WTC11 (cell line): ENCODE measurements at regions not wholly inside any gene's neighbourhood (a gene's known extent, or its start where the extent isn't known, plus 50 kb on each side); places are given as distances from the start of the nearest gene placed in this dataset.

Source experiments
- ATAC-seq: fragments of 200-7000 bp; cut with Tn5 transposase; 2 replicates; pipeline ENCODE4 v1.10.0; 2021; ENCODE audit warnings: mild to moderate bottlenecking, moderate library complexity
- CTCF ChIA-PET: fragments of 300-600 bp; sonication (Branson Sonifier 250); formaldehyde crosslinking; loops from one replicate; lab custom pipeline; 2021; ENCODE audit warnings: antibody characterized with exemption; lab: Charles Lee
- POLR2A ChIA-PET: fragments of 350-600 bp; sonication (Branson Sonifier 250); formaldehyde crosslinking; loops from one replicate; lab custom pipeline; 2021; ENCODE audit warnings: antibody characterized with exemption; lab: Charles Lee
- DNase-seq: peaks from one replicate; pipeline ENCODE4 v3.0.0; 2021; ENCODE audit warnings: low spot score
- H3K27ac Mint-ChIP-seq: 2 replicates; pipeline ENCODE4 v1.8.0; 2021; ENCODE audit warnings: mixed read lengths
- H3K27me3 Mint-ChIP-seq: 2 replicates; pipeline ENCODE4 v1.8.0; 2021; ENCODE audit warnings: low read depth, mild to moderate bottlenecking, moderate library complexity, mixed read lengths
- H3K36me3 Mint-ChIP-seq: 2 replicates; pipeline ENCODE4 v1.8.0; 2021; ENCODE audit warnings: mixed read lengths
- H3K4me1 Mint-ChIP-seq: 2 replicates; pipeline ENCODE4 v1.8.0; 2022; ENCODE audit warnings: mixed read lengths
- H3K4me3 Mint-ChIP-seq: 2 replicates; pipeline ENCODE4 v1.8.0; 2021; ENCODE audit warnings: mild to moderate bottlenecking, moderate library complexity, mixed read lengths
- H3K9me3 Mint-ChIP-seq: 2 replicates; pipeline ENCODE4 v1.8.0; 2021; ENCODE audit warnings: mixed read lengths
- ATF1 ChIP-seq: sonication (generic); formaldehyde crosslinking; IDR thresholded peaks from 2 replicates; pipeline ENCODE4 v1.8.1; 2023; ENCODE audit warnings: mild to moderate bottlenecking, moderate library complexity, missing genetic modification reagents
- CREM ChIP-seq: sonication (generic); formaldehyde crosslinking; IDR thresholded peaks from 2 replicates; pipeline ENCODE4 v1.8.1; 2022; ENCODE audit warnings: mild to moderate bottlenecking, missing genetic modification reagents, moderate library complexity
- ELF4 ChIP-seq: sonication (generic); formaldehyde crosslinking; IDR thresholded peaks from 2 replicates; pipeline ENCODE4 v1.8.1; 2022; ENCODE audit warnings: low read depth, mild to moderate bottlenecking, moderate library complexity, missing genetic modification reagents
- EMX1 ChIP-seq: fragments of 250-450 bp; sonication (Bioruptor Pico); IDR thresholded peaks from 2 replicates; pipeline ENCODE4 v1.8.0; 2021; ENCODE audit warnings: mild to moderate bottlenecking
- ERG ChIP-seq: fragments of 250-450 bp; sonication (Bioruptor Pico); IDR thresholded peaks from 2 replicates; pipeline ENCODE4 v1.8.0; 2021; ENCODE audit warnings: mild to moderate bottlenecking
- FOXJ3 ChIP-seq: sonication (generic); formaldehyde crosslinking; IDR thresholded peaks from 2 replicates; pipeline ENCODE4 v1.9.0; 2021; ENCODE audit warnings: missing genetic modification reagents, mild to moderate bottlenecking, borderline replicate concordance
- FOXK1 ChIP-seq: sonication (generic); formaldehyde crosslinking; IDR thresholded peaks from 2 replicates; pipeline ENCODE4 v1.8.0; 2022; ENCODE audit warnings: mild to moderate bottlenecking, moderate library complexity, missing genetic modification reagents
- IRF1 ChIP-seq: sonication (generic); formaldehyde crosslinking; IDR thresholded peaks from 2 replicates; pipeline ENCODE4 v1.8.0; 2023; ENCODE audit warnings: missing genetic modification reagents
- KAT7 ChIP-seq: sonication (generic); formaldehyde crosslinking; IDR thresholded peaks from 2 replicates; pipeline ENCODE4 v1.8.1; 2023; ENCODE audit warnings: missing genetic modification reagents, mild to moderate bottlenecking, borderline replicate concordance
- NFYB ChIP-seq: sonication (generic); formaldehyde crosslinking; conservative IDR thresholded peaks from 2 replicates; pipeline ENCODE4 v1.8.0; 2022; ENCODE audit warnings: low read depth, missing genetic modification reagents
- PRDM15 ChIP-seq: sonication (generic); formaldehyde crosslinking; IDR thresholded peaks from 2 replicates; pipeline ENCODE4 v1.8.0; 2022; ENCODE audit warnings: missing genetic modification reagents
- PRRX2 ChIP-seq: fragments of 250-450 bp; sonication (Bioruptor Pico); IDR thresholded peaks from 2 replicates; pipeline ENCODE4 v1.8.0; 2021; ENCODE audit warnings: mild to moderate bottlenecking
- TEAD4 ChIP-seq: sonication (generic); formaldehyde crosslinking; IDR thresholded peaks from 2 replicates; pipeline ENCODE4 v1.8.0; 2022; ENCODE audit warnings: mild to moderate bottlenecking, missing genetic modification reagents
- ZBTB43 ChIP-seq: sonication (generic); formaldehyde crosslinking; IDR thresholded peaks from 2 replicates; pipeline ENCODE4 v1.8.1; 2023; ENCODE audit warnings: mild to moderate bottlenecking, missing genetic modification reagents
- ZNF317 ChIP-seq: sonication (generic); formaldehyde crosslinking; IDR thresholded peaks from 2 replicates; pipeline ENCODE4 v1.8.1; 2023; ENCODE audit warnings: low read depth, mild to moderate bottlenecking, moderate library complexity, missing genetic modification reagents, borderline replicate concordance
- TF ChIP-seq, protein P1 (sequence below): sonication (generic); formaldehyde crosslinking; conservative IDR thresholded peaks from 2 replicates; pipeline ENCODE4 v1.8.1; 2023; ENCODE audit warnings: mild to moderate bottlenecking, low read depth, missing genetic modification reagents, moderate library complexity
- TF ChIP-seq, protein P2 (sequence below): fragments of 250-450 bp; sonication (Bioruptor Pico); IDR thresholded peaks from 2 replicates; pipeline ENCODE4 v1.9.0; 2021; ENCODE audit warnings: mild to moderate bottlenecking

- TF ChIP-seq CREM (CRISPR knock-in tag) (no peak), ATF1 (CRISPR knock-in tag) (no peak), ELF4 (CRISPR knock-in tag) (no peak), PRRX2 (CRISPR knock-in tag) (no peak), PRDM15 (CRISPR knock-in tag) (no peak), NFYB (CRISPR knock-in tag) (no peak), KAT7 (no peak), ERG (CRISPR knock-in tag) (no peak)
- TF ChIP-seq, protein P1, sequence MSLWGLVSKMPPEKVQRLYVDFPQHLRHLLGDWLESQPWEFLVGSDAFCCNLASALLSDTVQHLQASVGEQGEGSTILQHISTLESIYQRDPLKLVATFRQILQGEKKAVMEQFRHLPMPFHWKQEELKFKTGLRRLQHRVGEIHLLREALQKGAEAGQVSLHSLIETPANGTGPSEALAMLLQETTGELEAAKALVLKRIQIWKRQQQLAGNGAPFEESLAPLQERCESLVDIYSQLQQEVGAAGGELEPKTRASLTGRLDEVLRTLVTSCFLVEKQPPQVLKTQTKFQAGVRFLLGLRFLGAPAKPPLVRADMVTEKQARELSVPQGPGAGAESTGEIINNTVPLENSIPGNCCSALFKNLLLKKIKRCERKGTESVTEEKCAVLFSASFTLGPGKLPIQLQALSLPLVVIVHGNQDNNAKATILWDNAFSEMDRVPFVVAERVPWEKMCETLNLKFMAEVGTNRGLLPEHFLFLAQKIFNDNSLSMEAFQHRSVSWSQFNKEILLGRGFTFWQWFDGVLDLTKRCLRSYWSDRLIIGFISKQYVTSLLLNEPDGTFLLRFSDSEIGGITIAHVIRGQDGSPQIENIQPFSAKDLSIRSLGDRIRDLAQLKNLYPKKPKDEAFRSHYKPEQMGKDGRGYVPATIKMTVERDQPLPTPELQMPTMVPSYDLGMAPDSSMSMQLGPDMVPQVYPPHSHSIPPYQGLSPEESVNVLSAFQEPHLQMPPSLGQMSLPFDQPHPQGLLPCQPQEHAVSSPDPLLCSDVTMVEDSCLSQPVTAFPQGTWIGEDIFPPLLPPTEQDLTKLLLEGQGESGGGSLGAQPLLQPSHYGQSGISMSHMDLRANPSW (CRISPR knock-in tag) = no peak
Measured at GRCh38 chr16:5200123-5200522, 102.5 kb upstream of the EEF2KMT start (continued).

DNA sequence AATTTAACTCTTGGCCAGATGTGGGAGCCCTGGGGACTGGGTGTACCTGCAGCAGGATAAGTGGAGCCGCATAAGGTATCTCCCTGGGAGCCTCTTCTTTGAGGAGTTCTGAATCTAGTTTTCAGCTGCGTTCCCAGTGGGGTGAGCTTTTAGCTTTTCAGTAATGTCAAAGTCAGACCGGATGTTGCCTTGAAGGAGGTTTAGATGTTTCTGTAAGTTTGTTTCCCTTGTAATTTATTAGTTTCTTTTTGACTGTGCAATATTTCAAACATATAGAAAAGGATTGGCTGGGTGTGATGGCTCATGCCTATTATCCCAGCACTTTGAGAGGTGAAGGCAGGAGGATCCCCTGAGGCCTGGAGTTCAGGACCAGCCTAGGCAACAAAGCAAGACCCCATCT is 98.6 kb upstream of the EEF2KMT start:
- H3K4me3 Mint-ChIP-seq = no peak overlapping the region

More for the DNA sequence above, 98.6 kb upstream of the EEF2KMT start:
- ChIA-PET POLR2A (no interaction called here), CTCF (interaction anchor here (0.9 kb wide), 1 partner anchor 29 kb away, joined by 3 read pairs; no protein-coding TSS in a partner anchor)
- H3K27me3 Mint-ChIP-seq = peaks cover 9% of the 10 kb centered on the region
- H3K36me3 Mint-ChIP-seq = no peaks in the 10 kb centered on the region
- ATAC-seq = no peak
- H3K4me1 Mint-ChIP-seq = no peaks in the 10 kb centered on the region
- TF ChIP-seq, protein P2, sequence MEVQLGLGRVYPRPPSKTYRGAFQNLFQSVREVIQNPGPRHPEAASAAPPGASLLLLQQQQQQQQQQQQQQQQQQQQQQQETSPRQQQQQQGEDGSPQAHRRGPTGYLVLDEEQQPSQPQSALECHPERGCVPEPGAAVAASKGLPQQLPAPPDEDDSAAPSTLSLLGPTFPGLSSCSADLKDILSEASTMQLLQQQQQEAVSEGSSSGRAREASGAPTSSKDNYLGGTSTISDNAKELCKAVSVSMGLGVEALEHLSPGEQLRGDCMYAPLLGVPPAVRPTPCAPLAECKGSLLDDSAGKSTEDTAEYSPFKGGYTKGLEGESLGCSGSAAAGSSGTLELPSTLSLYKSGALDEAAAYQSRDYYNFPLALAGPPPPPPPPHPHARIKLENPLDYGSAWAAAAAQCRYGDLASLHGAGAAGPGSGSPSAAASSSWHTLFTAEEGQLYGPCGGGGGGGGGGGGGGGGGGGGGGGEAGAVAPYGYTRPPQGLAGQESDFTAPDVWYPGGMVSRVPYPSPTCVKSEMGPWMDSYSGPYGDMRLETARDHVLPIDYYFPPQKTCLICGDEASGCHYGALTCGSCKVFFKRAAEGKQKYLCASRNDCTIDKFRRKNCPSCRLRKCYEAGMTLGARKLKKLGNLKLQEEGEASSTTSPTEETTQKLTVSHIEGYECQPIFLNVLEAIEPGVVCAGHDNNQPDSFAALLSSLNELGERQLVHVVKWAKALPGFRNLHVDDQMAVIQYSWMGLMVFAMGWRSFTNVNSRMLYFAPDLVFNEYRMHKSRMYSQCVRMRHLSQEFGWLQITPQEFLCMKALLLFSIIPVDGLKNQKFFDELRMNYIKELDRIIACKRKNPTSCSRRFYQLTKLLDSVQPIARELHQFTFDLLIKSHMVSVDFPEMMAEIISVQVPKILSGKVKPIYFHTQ (CRISPR knock-in tag) = no peak
- TF ChIP-seq EMX1 (no peak), FOXJ3 (no peak), IRF1 (CRISPR knock-in tag) (no peak), ZNF317 (CRISPR knock-in tag) (no peak), ZBTB43 (CRISPR knock-in tag) (no peak), TEAD4 (CRISPR knock-in tag) (no peak), FOXK1 (CRISPR knock-in tag) (no peak)
- DNase-seq = no peak
- H3K27ac Mint-ChIP-seq = no peak overlapping the region
- peaks cover 13% of the 10 kb centered on the region for H3K9me3 Mint-ChIP-seq
